GM23248 (cell line): ENCODE measurements at regions not wholly inside any gene's neighbourhood (a gene's known extent, or its start where the extent isn't known, plus 50 kb on each side); places are given as distances from the start of the nearest gene placed in this dataset.

Experiments
- EZH2 ChIP-seq: fragments of 200-600 bp; sonication (generic); IDR thresholded peaks from 2 replicates; pipeline ENCODE4 v1.6.1; 2018; ENCODE audit warnings: antibody characterized with exemption, mild to moderate bottlenecking; ENCODE audit not compliant: insufficient read depth, poor library complexity, severe bottlenecking
- EZH2phosphoT487 ChIP-seq: fragments of 200-600 bp; sonication (generic); IDR thresholded peaks from 2 replicates; pipeline ENCODE4 v1.6.1; 2018; ENCODE audit warnings: antibody characterized with exemption, moderate library complexity, mild to moderate bottlenecking, low read depth; ENCODE audit not compliant: insufficient read depth

DNA sequence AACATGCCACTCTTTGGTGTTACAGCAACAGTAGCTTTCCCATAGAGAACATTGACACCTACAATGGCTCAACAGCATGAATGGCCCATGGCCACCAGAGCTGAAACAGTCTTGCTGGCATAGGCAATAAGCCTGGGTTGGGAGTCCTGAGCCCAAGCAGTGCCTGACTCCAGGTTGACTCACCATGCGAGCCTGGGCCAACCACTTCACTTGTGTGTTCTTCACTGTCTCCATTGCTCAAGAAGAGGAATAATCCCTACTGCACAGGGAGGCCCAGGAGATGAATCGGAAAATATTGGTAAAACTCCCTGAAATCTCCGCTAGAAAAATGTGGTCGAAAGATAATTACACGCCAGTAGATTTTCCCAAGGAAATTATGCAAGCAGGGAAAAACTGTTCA lies 89.2 kb upstream of the INHBA start:
- TF ChIP-seq EZH2phosphoT487 (no peak), EZH2 (no peak)
